Left lung (tissue), 4 donors: ENCODE measurements at regions not wholly inside any gene's neighbourhood (a gene's known extent, or its start where the extent isn't known, plus 50 kb on each side); places are given as distances from the start of the nearest gene placed in this dataset.

Experiments
- ATAC-seq: fragments of 200-7000 bp; cut with Tn5 transposase; one replicate; pipeline ENCODE4 v1.9.1; 2020; ENCODE audit warnings: moderate library complexity
- DNase-seq, 4 donors: peaks; one replicate each; pipeline ENCODE4 v3.0.0-alpha.2; 2013 to 2020
- H3K27ac ChIP-seq, 2 donors: fragments of 200-600 bp; sonication (generic) in 1 of 2; one replicate each; pipeline versions ENCODE4 v1.5.0 to v1.8.0; 2020 to 2021
- H3K27me3 ChIP-seq, 2 donors: fragments of 200-600 bp; sonication (generic) in 1 of 2; one replicate each; pipeline versions ENCODE4 v1.5.0 to v1.8.0; 2020 to 2021
- H3K36me3 ChIP-seq, 2 donors: fragments of 200-600 bp; sonication (generic) in 1 of 2; one replicate each; pipeline versions ENCODE4 v1.5.0 to v1.8.0; 2020 to 2021
- H3K4me1 ChIP-seq, 2 donors: fragments of 200-600 bp; one replicate each; pipeline ENCODE4 v1.8.0; 2021
- H3K4me3 ChIP-seq, 2 donors: fragments of 200-600 bp; sonication (generic) in 1 of 2; one replicate each; pipeline versions ENCODE4 v1.5.0 to v1.8.0; 2020 to 2021; ENCODE audit warnings: mild to moderate bottlenecking in 1 of 2
- H3K9me3 ChIP-seq, 2 donors: fragments of 200-600 bp; sonication (generic) in 1 of 2; one replicate each; pipeline versions ENCODE4 v1.5.0 to v1.8.0; 2020 to 2021
- intact Hi-C, 2 donors: fragments of 100-400 bp; cut with DNase I; formaldehyde crosslinking; loops; one replicate each; pipeline versions ENCODE4 v1.11.2 to v1.14.2; 2022
- TF ChIP-seq, protein P1 (sequence below), 2 donors: fragments of 200-600 bp; sonication (generic) in 1 of 2; IDR thresholded peaks; one replicate each; pipeline versions ENCODE4 v1.5.0 to v1.8.0; 2021; ENCODE audit warnings: antibody characterized with exemption in 2 of 2
- donor health status: DM: no; HTN: yes; CAD: no.
- donor health status: DM: no; HTN: no; CAD: no.

DNA sequence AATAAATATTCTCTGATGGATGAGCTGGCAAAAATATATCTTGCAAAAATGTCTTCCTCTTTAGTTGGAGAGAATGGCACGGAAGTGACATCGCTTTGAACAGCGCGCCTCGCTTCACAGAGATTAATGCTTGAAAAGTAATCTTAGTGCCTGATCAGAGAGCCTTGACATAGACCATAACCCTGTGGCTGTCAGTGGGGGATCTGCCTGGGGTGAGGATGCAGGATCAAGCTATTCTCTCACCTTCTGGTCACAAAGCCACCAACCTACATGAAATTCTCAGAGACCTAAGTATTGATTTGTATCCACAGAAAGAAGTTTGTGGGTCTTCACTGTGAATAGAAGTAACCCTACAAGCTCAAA lies 492.6 kb downstream of the LMO4 start:
- no peaks in the 10 kb centered on the region for H3K9me3 ChIP-seq
- no peaks in the 10 kb centered on the region for H3K4me1 ChIP-seq
- H3K4me3 ChIP-seq: no peak overlapping the region
- TF ChIP-seq, protein P1, sequence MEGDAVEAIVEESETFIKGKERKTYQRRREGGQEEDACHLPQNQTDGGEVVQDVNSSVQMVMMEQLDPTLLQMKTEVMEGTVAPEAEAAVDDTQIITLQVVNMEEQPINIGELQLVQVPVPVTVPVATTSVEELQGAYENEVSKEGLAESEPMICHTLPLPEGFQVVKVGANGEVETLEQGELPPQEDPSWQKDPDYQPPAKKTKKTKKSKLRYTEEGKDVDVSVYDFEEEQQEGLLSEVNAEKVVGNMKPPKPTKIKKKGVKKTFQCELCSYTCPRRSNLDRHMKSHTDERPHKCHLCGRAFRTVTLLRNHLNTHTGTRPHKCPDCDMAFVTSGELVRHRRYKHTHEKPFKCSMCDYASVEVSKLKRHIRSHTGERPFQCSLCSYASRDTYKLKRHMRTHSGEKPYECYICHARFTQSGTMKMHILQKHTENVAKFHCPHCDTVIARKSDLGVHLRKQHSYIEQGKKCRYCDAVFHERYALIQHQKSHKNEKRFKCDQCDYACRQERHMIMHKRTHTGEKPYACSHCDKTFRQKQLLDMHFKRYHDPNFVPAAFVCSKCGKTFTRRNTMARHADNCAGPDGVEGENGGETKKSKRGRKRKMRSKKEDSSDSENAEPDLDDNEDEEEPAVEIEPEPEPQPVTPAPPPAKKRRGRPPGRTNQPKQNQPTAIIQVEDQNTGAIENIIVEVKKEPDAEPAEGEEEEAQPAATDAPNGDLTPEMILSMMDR (IDR thresholded peaks at IDR 0.05): no peak
- H3K36me3 ChIP-seq: no peaks in the 10 kb centered on the region
- no peak for ATAC-seq
- no peak overlapping the region for H3K27ac ChIP-seq
- intact Hi-C loops: no loop called here
- no peaks in the 10 kb centered on the region for H3K27me3 ChIP-seq
- DNase-seq: no peak

DNA sequence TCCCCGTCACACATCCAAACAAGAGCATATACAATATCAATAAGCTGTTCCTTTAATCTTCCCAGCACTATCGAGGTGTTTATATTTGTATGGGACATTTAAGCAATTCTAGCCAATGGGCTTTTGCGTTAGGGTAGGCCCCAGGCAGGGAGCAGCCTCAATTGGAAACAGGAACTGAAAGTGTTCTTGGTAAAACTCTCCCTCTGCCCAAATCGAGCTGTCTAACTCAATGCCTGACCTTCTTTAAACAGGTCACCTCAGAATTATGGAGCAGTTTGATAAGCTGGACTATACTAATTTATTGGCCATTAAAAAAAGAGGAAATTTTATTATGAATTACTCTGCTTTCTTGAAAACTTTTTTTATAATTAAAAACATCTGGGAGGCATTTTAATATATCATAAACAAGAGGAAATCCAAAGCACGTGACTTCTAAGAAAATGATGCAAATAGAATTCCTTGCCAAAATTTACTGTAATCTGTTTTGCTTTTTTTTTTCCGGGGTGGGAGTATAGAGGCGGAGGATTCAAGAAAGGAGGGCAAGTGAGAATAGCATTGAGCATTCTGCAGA lies 498.1 kb downstream of the LMO4 start:
- peak overlapping the region; percentile 7 to 14 for H3K27ac ChIP-seq
- no peaks in the 10 kb centered on the region for H3K4me1 ChIP-seq
- no peaks in the 10 kb centered on the region for H3K9me3 ChIP-seq
- ATAC-seq (peak; percentile 94), DNase-seq (peak in 3 of 4 donors; percentile 42 to 90 (median 74))
- H3K27me3 ChIP-seq: no peaks in the 10 kb centered on the region
- intact Hi-C loops: no loop called here
- H3K36me3 ChIP-seq: no peaks in the 10 kb centered on the region
- TF ChIP-seq, protein P1 (IDR thresholded peaks at IDR 0.05): no peak
- H3K4me3 ChIP-seq: peak overlapping the region in 1 of 2 donors; percentile 0

DNA sequence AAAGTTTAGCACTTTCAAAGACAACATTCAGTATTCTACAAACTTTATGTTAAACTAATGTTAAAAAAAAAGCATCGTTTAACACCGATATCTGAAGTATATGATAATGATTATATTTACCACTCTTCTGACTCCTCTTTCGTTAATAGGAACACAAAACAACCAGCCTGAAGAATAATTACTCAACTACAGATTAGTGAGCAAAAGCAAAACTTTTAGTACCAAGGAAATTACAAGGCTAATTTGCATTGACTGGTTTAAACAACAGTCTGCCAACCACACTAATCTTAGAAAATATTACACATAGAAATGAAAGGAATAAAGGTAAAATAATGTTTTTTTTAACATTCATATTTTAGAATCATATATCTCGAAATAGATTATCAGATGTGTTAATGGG lies 500.7 kb downstream of the LMO4 start:
- H3K27me3 ChIP-seq: no peaks in the 10 kb centered on the region
- TF ChIP-seq, protein P1 (IDR thresholded peaks at IDR 0.05): no peak
- H3K4me1 ChIP-seq: no peaks in the 10 kb centered on the region
- no peak overlapping the region for H3K27ac ChIP-seq
- DNase-seq (no peak), ATAC-seq (no peak)
- H3K9me3 ChIP-seq: no peaks in the 10 kb centered on the region
- intact Hi-C loops: no loop called here
- H3K4me3 ChIP-seq: no peak overlapping the region
- H3K36me3 ChIP-seq: no peaks in the 10 kb centered on the region

DNA sequence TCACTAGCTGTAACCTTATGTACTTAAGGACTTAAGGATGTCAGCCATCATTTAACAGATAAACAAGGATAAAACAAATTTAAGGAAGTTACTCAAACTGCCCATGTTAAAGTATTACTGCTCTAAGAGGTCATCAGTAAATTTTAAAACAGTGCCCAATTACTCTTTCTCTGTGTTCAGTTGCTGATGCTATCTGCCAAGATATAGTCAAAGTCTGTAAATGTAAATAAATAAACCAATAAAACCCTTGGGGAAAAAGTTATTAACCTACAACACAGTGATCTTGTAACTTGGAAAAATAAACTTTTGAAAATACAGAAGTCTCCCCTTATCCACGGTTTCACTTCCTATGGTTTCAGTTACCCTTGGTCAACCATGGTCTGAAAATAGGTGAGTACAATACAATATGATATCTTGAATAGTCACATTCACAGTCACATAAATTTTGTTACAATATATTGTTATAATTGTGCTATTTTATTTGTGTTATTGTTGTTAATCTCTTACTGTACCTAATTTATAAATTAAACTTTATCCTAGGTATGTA lies 501.8 kb downstream of the LMO4 start:
- no peak for ATAC-seq

DNA sequence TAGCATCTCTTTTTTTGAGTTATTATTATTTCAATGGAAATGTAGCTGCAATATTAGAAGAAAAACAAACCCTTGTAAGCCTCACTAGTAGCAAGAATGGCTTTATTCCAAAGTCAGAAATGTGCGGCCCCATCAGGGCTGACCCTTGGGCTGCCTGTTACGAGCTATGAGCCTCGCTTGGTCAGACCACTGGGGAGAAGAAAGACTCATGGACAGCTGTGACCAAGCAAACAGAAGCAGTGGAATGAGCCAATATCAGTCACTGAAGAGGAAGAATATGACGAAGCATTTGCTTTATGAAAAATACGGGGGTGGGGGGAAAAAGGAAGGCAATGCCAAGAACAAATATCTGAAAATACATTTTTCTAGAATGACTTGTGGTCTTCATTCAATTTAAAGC lies 504.5 kb downstream of the LMO4 start:
- Histone ChIP-seq H3K27ac (no peak overlapping the region), H3K36me3 (no peaks in the 10 kb centered on the region), H3K27me3 (no peaks in the 10 kb centered on the region), H3K4me1 (no peaks in the 10 kb centered on the region), H3K4me3 (no peak overlapping the region), H3K9me3 (no peaks in the 10 kb centered on the region)
- ATAC-seq (no peak), DNase-seq (peak in 2 of 4 donors; percentile 29 to 54)
- TF ChIP-seq, protein P1 (IDR thresholded peaks at IDR 0.05): no peak
- intact Hi-C loops: no loop called here

More for the DNA sequence above, 501.8 kb downstream of the LMO4 start:
- no peaks in the 10 kb centered on the region for H3K9me3 ChIP-seq
- TF ChIP-seq, protein P1 (IDR thresholded peaks at IDR 0.05): no peak
- no peak overlapping the region for H3K4me3 ChIP-seq
- no peaks in the 10 kb centered on the region for H3K36me3 ChIP-seq
- no peak for DNase-seq
- intact Hi-C loops: no loop called here
- H3K27ac ChIP-seq: no peak overlapping the region
- no peaks in the 10 kb centered on the region for H3K4me1 ChIP-seq
- H3K27me3 ChIP-seq: no peaks in the 10 kb centered on the region
